GM18907 (cell line): ENCODE measurements at regions not wholly inside any gene's neighbourhood (a gene's known extent, or its start where the extent isn't known, plus 50 kb on each side); places are given as distances from the start of the nearest gene placed in this dataset.
"Not testable (repeated sequence)": the region's sequence is repeated elsewhere in the genome, so short reads cannot be mapped to it uniquely, and the experiment has no call there.

Experiments used
- ATAC-seq: cut with Tn5 transposase; IDR thresholded peaks from one replicate; pipeline ENCODE4 v1.9.1; 2021; ENCODE audit warnings: mild to moderate bottlenecking, moderate library complexity; ENCODE audit not compliant: unreplicated experiment

DNA sequence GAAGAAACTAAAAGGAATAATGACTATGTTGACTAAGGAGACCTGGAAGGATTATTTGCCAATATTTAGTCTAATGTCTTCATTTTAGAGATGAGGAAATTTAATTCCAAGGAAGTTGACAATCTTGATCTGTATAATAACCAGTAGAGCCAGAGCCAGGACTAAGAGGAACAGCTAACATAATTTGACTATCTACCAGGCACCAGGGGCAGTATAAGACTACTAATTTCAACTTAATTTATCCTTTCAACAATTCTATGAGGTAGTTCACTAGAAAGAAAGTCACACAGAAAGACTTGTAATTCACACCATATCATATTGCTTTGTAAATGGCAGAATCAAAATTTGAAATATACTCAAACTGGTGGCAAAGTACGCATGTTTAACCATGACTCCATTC is 273.0 kb upstream of the STXBP5 start:
- ATAC-seq = no peak

DNA sequence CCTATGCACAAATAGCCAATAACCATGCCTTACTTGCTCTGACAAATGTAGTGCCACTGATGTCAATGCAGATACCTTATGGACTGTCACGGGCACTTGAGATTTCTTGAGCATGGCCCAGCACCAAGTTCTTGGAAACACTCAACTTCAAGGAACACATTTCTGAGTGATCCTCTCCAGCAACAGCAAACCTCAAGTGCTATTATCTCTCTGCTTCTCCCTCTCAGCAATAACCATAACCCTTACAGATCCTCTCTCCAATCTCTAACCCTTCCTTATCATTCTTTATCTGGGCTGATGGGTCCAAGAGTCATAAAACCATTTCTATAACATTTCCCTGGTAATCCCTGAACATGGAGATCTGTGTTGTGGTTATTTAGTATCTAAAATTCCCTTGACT is 266.9 kb upstream of the STXBP5 start:
- ATAC-seq = no peak

DNA sequence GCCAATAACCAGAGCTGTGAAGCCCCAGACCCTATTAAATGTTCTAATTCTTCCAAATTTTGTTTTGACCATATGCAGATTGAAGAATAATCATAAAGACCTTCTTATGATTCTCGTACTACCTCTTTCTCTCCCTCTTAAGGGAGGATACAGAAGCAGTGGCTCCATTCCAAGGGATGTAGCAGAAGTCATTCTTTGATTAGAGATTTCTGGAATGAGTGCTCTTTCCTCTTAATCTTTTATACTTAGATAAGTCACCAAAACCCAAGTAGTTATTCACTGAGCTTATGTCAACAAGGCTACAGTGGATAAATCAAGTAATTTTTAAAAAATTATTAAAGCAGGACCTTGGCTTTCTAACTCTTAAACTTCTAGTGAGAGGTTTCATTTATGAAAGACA is 266.0 kb upstream of the STXBP5 start:
- ATAC-seq = no peak

DNA sequence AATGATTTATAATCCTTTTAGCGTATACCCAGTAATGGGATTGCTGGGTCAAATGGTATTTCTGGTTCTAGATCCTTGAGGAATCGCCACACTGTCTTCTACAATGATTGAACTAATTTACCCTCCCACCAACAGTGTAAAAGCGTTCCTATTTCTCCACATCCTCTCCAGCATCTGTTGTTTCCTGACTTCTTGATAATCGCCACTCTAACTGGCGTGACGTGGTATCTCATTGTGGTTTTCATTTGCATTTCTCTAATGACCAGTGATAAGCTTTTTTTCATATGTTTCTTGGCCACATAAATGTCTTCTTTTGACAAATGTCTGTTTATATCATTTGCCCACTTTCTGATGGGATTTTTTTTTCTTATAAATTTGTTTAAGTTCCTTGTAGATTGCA is 264.8 kb upstream of the STXBP5 start:
- ATAC-seq = not testable (repeated sequence)

DNA sequence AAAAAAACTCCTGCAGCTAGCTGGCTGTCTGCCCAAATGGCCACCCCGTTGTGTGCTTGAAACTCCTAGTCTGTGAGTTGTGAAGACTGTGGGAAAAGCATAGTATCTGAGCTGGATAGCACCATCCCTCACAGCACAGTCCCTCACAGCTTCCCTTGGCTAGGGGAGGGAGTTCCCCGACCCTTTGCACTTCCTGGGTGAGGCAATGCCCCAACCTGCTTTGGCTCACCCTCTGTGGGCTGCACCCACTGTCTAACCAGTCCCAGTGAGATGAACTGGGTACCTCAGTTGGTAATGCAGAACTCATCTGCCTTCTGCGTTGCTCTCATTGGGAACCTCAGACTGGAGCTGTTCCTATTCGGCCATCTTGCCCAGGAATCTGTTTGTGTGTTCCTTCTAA is 260.6 kb upstream of the STXBP5 start:
- ATAC-seq = no peak

DNA sequence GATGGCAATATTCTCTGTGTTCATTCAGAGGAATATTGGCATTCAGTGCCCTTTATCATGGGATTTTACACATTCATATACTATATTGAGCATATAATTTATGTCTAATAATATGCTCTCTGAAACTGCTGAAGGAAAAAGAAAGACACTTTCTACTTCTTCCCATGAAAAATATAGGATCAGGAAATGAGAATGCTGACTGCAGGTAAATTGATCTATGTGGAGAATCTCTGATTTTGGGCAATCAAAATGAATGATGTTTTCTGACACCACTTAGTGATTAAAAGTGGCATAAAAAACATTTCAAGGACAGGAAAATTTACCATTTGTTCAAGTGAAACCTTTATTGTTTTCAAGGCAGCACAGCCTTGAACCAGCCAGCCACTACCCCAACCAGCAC is 260.1 kb upstream of the STXBP5 start:
- no peak for ATAC-seq

DNA sequence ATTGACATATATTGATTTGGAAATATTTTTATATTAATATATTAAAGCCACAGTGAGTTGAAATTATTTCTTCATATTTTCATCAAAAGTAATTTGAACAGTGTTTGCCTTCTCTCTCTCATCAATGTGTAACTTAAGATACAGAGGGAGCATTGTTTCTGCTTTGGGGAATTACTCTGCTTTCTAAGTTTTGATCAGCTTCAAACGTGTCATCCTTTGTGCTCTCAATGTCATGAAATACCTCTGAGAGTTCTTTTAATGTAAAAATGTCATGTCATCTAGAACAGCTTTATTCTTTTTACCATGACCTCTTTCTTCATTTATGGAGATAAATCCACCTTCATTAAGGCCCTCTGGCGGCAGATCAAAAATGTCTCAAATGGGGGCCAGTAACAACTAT is 259.4 kb upstream of the STXBP5 start:
- no peak for ATAC-seq

DNA sequence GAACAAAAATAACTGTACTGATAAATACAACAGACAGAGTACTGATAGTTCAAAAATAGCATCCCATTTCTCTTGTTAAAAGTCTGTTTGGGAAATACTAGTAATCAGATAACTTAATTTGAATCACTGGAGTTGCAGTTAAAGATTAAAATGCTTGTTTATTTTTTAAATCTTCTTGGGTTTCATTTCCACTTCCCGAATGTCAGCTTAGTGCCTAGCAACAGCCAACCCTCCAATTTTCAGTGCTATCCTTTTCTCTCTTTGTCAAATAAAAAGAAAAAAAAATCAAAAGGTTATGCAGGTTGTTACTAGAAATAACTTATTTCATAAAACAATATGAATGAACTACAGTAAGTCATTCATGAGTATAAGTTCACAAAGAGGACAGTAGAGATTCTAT is 257.7 kb upstream of the STXBP5 start:
- ATAC-seq = peak; percentile 39

DNA sequence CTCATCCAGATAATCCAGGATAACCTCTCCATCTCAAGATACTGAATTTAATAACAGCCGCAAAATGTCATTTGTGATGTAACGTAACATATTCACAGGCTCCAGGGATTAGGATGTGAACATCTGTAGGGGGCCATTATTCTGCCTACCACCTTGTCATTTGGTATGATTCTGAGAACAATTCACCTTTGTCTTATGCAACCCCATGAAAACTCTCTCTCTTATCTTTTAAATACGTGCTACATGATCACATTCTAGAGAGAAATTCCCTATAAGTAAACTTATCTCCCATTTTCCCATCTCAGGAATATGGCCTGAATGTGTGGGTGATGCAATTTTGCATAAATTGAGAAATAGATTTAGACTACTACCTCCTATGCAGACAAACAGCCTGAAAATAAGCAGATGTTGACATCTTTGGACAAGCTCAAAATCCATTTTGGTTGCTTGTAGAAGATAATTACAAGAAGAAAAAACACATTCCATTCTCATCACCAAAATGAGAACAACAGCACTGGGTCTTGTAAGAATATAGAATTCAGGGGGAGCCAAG is 255.4 kb upstream of the STXBP5 start:
- ATAC-seq = no peak

DNA sequence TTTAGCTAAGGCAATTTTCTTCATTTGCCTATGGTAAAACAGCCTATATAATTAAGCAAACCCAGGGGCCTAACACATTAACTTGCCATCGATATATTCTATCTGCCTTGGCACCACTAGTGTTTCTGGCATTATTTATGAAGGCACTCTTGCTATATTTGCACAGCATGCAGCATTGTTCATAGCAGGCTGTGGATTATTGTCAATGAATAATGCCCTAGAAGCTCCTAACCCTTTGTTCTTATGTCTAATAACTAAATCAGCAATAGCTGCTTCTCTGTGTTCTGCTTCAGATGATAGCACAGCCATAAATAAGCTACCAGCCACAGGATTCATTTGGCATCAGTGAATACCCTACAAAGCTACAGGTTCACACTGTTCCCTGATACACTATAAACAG is 254.8 kb upstream of the STXBP5 start:
- no peak for ATAC-seq

DNA sequence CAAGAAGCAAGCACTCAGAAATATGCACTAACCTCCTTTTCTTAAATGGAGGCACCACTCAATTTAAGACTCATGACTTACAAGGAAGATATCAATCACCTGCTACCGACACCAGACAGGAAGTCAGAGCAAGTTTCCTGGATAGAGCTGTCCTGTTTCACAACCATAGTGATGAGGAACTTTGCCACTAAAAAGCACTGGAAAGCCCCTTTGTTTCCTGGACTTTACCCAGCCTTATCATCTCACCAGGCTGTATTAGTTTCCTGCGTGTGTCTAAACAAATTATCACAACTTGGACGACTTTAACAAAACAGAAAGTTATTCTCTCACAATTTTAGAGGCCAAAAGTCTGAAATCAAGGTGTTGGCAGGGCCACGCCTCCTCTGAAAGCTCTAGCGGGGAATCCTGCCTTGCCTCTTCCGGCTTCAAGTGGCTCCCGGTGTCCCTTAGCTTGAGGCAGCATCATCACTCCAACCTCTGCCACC is 253.8 kb upstream of the STXBP5 start:
- peak; percentile 63 for ATAC-seq

DNA sequence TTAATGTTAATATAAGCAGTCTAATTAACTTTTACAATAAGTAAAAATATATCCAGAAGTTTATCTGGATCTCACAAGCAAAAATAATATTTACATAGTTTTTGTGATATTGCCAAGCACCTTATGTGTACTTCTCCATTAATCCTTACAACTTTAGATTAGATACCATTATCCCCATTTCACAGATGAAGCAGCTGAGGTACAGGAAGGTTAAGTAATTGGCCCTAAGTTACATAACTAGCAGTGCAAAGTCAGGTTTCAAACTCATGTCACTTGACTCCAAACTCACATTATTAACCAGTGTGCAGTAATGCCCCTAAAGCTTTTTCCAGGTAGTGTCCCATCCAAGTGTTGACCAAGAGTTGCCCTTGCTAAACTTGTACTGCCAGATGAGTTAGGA is 248.6 kb upstream of the STXBP5 start:
- no peak for ATAC-seq

DNA sequence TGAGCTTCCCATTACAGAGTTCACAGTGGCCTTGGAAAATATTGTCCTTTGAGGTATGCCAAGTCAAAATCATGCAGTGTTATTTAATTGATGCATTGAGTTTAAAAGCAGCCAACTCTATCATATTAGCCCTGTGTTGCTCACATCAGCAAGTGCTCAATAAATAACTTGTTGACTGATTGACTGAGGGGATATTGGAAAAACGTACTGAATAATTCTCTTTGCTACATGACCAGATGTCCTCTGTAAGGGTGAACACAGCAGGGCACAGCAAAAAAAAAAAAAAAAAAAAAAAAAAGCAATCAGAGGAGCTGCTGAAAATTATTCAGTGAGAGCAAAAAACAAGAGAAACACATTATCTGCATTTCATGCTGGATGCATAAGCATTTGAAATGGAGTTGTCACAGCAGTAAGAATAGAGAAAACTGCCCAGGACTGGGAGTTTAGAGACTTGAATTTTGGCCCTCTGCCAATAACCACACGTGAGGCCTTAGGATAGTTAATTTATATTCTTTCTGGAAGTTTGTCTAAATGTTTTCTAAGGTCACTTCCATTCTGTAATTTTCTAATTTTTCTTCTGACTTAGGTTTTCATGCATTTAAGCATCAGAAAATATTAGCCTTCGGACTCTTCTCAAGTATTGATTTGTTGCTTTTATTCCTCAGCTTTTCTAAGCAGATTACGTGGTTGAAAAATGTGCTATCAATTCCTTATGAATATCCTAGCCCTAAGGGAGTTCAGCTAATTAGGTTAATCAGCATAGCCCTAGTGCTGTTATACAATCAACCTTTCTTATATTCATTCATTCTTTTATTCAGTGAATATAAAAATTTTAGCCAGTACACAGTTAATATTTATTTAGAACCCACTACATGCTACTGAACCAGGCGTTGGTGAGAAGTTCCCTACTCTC is 246.8 kb upstream of the STXBP5 start:
- ATAC-seq = no peak

DNA sequence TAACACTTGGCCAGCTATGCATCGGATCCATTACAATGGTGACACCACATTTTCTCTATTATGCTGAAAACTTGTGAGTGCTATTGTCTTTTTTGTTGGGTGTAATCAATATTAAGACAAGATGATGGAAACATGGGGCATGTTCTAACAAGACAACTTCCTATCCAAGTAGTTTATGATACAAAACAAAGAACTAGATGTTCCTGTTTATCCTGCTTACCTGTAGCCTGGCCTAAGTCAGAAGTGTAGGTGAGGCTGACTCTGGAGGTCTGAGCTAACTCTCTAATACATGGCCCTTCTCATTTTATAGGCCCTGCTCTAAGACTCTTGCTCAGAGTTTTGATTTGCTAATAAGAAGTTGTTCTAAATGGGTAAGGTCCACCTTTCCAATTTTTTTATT is 242.4 kb upstream of the STXBP5 start:
- no peak for ATAC-seq

DNA sequence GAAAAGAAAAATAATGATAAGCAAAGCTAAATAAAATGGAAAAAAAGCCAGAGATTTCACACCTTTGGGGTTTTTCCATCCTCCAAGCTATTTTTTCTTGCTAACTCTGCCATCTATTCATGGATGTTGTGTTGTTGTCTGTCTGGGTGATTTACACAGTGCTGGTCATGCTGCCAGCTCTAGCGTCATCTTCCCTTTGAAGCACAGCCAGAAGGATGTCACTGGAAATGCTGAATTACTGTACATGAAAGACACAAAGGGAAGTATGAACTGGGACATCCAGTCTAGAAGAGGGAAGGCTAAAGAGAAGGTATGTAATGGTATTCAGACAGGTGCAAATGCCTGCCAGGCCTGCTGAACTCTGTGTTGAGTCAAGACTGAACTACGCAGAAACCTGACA is 241.9 kb upstream of the STXBP5 start:
- ATAC-seq = no peak

DNA sequence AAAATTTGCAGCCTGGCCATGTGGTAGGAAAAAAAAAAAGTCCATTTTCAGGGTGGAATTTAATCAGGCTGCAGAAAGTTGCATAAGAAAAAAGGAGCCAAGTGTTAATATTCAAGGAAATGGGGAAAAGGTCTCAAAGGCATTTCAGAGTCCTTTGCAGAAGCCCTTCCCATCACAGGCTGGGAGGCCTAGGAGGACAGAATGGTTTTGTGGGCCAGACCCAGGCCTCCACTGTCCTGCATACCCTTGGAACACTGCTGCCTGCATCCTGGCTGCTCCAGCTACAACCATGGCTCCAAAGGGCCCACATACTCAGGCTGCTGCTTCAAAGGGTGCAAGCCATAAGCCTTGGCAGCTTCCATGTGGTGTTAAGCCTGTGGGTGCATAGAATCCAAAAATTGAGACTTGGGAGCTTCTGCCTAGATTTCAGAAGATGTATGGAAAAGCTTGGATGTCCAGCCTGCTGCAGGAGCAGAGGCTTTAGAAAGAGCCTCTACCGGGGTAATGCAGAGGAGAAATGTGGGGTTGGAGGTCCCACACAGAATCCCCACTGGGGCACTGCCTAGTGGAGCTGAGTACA is 239.0 kb upstream of the STXBP5 start:
- ATAC-seq = no peak

DNA sequence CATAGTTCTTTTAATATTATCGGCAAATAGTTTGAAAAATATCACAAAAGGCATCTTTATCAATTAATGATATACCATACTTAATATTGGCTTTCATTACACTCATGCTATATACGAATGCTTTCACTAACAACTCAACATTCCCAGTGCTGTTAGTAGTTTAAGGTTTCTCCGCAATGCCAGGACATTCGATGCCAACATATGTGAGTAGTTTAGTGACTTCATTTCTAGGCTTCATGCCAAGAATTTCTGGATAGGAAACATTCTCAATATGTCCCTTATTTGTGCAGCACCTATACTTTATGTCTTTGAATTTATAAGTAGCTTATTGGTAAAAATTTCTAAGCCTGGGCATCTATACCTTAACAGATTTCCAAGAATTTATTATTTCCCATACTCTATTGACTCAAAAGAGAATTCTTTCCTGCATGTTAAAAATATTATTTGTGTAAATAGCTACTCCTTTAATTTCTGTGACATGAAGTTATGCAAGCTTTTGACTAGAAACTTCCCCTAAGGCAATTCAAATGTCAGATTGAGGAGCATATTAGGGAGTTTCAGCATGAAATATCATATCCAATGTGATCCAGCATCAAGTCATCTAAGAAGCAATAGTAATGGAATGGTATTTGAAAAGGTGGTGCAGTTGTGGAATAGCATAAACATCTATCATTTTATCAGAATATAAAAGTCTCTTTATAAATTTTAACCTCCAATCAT is 236.0 kb upstream of the STXBP5 start:
- ATAC-seq = no peak

DNA sequence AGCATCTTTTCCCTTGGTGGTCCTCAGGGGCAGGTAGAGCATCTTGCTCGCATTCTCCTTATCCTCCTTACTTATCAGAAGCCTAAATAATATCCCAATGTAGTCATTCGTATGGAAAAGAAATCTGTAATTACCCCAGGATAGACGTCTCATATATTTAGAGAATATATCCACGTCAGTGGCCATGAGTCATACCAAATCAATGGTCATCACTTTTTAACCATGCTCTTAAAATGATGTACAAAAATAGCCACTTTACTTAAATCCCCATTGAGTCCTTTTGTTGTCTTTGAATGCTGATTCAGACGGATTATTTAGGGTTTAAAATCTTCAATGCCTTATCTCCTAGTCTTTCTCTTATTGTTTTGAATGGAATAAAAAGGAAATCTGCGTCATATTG is 231.7 kb upstream of the STXBP5 start:
- no peak for ATAC-seq

DNA sequence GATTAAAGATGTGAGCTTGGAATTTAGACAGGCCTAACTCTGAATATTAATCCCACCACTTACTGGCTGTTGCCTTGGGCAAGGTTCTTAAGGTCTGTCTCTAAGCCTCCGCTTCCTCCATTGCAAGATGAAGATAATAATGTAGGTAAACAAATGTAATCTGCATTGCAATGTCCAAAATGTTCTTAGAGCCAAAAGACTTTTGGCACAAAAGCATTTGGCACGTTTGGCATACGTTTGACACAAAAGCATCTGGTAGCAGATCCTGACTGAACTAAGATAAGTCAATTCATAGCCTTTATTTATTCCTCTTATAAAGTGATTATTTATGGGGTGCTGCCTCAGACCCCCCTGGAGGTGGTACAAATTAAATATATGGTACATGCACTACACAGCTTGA is 229.9 kb upstream of the STXBP5 start:
- no peak for ATAC-seq

DNA sequence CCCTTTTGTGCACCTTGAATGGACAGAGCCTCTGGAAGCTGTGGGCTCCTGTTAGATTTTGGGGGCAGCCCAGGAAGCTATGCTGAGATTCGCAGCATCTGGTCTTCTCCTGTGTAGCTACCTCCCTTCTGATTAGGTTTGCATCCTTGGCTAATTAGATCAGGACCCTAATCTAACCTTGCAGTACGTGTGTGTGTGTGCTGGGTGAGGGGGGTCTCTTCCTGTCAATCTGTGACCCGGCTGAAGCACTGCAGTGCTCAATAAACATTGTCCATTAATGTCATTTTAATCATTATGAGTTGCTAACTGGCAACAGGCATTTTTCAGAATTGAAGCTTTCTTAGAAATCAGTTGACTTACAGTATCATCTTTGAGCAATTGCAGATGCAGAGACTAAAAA is 229.1 kb upstream of the STXBP5 start:
- ATAC-seq = no peak

DNA sequence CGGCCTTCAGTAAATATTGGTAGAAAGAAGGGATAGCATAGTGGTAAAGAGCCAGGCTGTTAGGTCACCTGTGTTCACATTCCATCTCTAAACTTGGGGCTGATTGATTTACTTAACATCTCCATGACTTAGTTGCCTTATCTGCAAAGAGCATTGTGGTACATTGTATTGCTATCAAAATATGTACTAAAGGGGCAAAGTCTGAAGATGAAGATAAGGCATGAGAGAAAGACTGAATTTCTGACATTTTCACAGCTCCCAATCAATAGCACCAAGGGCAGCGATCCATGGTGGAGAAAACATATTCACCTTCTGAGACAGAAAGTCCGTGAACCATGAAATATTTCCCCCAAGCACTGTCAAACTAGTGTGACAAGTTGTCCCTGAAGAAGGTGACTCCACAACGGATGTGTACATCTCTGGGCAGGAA is 223.3 kb upstream of the STXBP5 start:
- no peak for ATAC-seq

DNA sequence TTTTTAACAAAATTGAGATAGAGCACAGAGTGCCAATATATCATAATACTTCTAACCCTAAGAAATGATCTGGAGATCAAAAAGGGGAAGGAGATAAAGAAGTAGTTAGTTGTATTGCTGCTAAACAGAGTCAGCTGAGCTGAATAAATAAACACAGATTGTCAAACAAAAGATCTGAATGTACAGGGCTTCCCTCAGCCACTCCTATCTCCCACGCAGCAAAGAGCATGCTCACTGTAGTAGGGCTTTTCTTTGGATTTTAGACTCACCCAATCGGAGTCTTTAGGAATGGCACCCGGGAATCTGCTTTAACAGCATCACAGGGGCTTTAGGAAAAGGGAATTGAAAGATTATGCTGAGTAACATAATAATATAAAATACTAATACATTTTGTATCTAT is 222.2 kb upstream of the STXBP5 start:
- no peak for ATAC-seq
